ENCODE measurements at regions not wholly inside any gene's neighbourhood (a gene's known extent, or its start where the extent isn't known, plus 50 kb on each side); places are given as distances from the start of the nearest gene placed in this dataset.
"Not testable (repeated sequence)": the region's sequence is repeated elsewhere in the genome, so short reads cannot be mapped to it uniquely, and the experiment has no call there.

DNA sequence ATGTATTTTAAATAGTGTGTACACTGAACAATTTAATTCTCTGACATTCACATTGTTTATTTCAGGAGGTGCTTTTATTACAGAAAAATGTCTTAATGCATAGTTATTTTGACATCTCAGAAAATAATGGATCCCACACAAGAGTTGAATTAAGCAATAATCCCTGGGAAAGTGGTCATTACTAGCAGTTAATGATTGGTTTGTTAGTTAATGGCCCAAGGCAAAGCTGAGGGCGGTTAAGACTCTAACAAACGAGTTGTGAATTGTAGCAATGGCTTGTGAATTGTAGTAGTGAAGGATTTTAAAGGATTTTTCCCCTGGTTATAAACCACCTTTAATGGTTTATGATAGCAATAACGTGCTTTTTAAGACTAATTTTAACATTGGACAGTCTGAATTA is 1316.0 kb upstream of the GJE1 start:
- no peak for DNase-seq
- Mint-ChIP-seq H3K36me3 (no peaks in the 10 kb centered on the region), H3K27me3 (peaks cover 7% of the 10 kb centered on the region), H3K9me3 (no peaks in the 10 kb centered on the region), H3K27ac (no peak overlapping the region), H3K4me3 (no peak overlapping the region), H3K4me1 (peaks cover under 1% of the 10 kb centered on the region)

GRCh38 chr6:140812636-140813035 is 1320.1 kb upstream of the GJE1 start:
- Mint-ChIP-seq H3K4me1 (peaks cover 5% of the 10 kb centered on the region), H3K9me3 (no peaks in the 10 kb centered on the region), H3K27me3 (peaks cover 15% of the 10 kb centered on the region), H3K36me3 (peaks cover 3% of the 10 kb centered on the region), H3K27ac (no peak overlapping the region), H3K4me3 (no peak overlapping the region)
- no peak for DNase-seq

GRCh38 chr6:140811642-140812041 is 1321.1 kb upstream of the GJE1 start:
- Mint-ChIP-seq H3K27me3 (peaks cover 15% of the 10 kb centered on the region), H3K4me3 (no peak overlapping the region), H3K27ac (no peak overlapping the region), H3K4me1 (peaks cover 5% of the 10 kb centered on the region), H3K36me3 (peaks cover 3% of the 10 kb centered on the region), H3K9me3 (no peaks in the 10 kb centered on the region)
- no peak for DNase-seq

DNA sequence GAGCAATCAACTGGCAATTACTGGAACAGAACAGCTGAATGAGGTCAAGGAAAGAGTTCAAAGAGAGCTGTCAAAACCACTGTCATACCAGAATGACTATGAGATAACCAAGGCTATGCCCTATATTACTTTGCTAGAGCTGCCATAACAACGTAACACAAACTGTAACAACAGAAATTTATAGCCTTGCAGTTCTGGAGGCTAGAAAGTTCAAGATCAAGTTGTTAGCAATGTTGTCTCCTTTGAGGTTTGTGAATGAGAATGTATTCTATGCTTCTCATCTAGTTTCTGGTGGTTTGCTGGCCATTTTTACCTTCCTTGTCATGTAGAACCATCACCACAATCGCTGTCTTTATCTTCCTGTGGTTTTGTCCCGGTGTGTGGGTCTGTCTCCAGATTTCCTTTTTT is 1323.0 kb upstream of the GJE1 start:
- peaks cover 15% of the 10 kb centered on the region for H3K27me3 Mint-ChIP-seq
- no peak overlapping the region for H3K27ac Mint-ChIP-seq
- peaks cover 5% of the 10 kb centered on the region for H3K4me1 Mint-ChIP-seq
- H3K4me3 Mint-ChIP-seq = no peak overlapping the region
- peaks cover 3% of the 10 kb centered on the region for H3K36me3 Mint-ChIP-seq
- DNase-seq = no peak
- H3K9me3 Mint-ChIP-seq = no peaks in the 10 kb centered on the region

- DNase-seq = no peak
- H3K27me3 Mint-ChIP-seq = peaks cover 14% of the 10 kb centered on the region
- peaks cover 3% of the 10 kb centered on the region for H3K36me3 Mint-ChIP-seq
- H3K4me1 Mint-ChIP-seq = peaks cover 2% of the 10 kb centered on the region
- H3K27ac Mint-ChIP-seq = no peak overlapping the region
- no peak overlapping the region for H3K4me3 Mint-ChIP-seq
- H3K9me3 Mint-ChIP-seq = no peaks in the 10 kb centered on the region
These were observed 1326.3 kb upstream of the GJE1 start for GRCh38 chr6:140806431-140806830.

- peaks cover 1% of the 10 kb centered on the region for H3K9me3 Mint-ChIP-seq
- H3K27ac Mint-ChIP-seq = no peak overlapping the region
- no peak overlapping the region for H3K4me3 Mint-ChIP-seq
- no peaks in the 10 kb centered on the region for H3K36me3 Mint-ChIP-seq
- no peaks in the 10 kb centered on the region for H3K4me1 Mint-ChIP-seq
- no peak for DNase-seq
- H3K27me3 Mint-ChIP-seq = no peaks in the 10 kb centered on the region
These were observed 1338.2 kb upstream of the GJE1 start for GRCh38 chr6:140794544-140794943.

GRCh38 chr6:140790109-140790508 is 1342.6 kb upstream of the GJE1 start:
- no peak overlapping the region for H3K4me3 Mint-ChIP-seq
- no peaks in the 10 kb centered on the region for H3K4me1 Mint-ChIP-seq
- DNase-seq = no peak
- no peaks in the 10 kb centered on the region for H3K36me3 Mint-ChIP-seq
- no peak overlapping the region for H3K27ac Mint-ChIP-seq
- no peaks in the 10 kb centered on the region for H3K27me3 Mint-ChIP-seq
- H3K9me3 Mint-ChIP-seq = peaks cover 1% of the 10 kb centered on the region

DNA sequence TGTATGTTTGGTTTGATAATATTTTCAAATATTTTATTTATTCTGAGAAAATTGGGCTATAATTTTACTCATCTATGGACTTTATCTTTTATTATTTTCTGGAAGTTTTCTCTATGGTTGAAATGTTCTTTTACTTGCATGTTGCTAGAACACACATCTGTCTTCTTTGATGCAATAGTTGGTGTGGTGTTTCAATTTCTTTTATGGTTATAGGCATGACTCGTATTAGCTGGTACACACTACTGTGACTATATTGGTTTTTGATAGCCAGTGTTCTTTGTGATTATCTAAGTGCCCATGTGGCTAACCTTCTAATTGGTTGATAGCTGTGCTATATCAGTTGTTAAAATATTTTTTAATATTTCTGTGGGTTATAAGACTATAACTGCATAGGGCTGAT is 1343.3 kb upstream of the GJE1 start:
- Mint-ChIP-seq H3K36me3 (no peaks in the 10 kb centered on the region), H3K4me3 (no peak overlapping the region), H3K27me3 (no peaks in the 10 kb centered on the region), H3K27ac (no peak overlapping the region), H3K4me1 (no peaks in the 10 kb centered on the region), H3K9me3 (peaks cover 1% of the 10 kb centered on the region)
- no peak for DNase-seq

- DNase-seq = no peak
- Mint-ChIP-seq H3K9me3 (no peaks in the 10 kb centered on the region), H3K36me3 (no peaks in the 10 kb centered on the region), H3K27ac (no peak overlapping the region), H3K4me3 (no peak overlapping the region), H3K4me1 (no peaks in the 10 kb centered on the region), H3K27me3 (no peaks in the 10 kb centered on the region)
These were observed 1346.8 kb upstream of the GJE1 start for GRCh38 chr6:140785926-140786325.

DNA sequence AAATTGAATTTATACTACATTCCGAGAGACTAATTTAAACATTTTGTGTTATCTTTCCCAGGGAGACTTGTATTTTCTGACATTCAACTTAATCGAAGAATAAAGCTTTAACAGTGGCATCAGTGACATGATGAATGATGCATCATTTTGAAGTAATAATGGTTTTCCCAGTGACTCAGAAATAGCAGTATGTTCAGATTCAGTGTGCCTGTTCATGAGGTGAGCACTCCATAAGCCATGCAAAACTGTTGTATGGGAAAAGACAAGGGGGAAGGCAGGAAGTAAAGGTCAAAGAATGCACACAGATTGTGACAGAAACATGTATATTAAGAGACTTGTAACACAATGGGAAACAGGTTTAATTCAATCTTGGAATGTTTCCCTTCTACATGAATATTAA is 1348.2 kb upstream of the GJE1 start:
- no peak overlapping the region for H3K4me3 Mint-ChIP-seq
- DNase-seq = no peak
- H3K9me3 Mint-ChIP-seq = no peaks in the 10 kb centered on the region
- no peaks in the 10 kb centered on the region for H3K4me1 Mint-ChIP-seq
- H3K27me3 Mint-ChIP-seq = no peaks in the 10 kb centered on the region
- H3K27ac Mint-ChIP-seq = no peak overlapping the region
- no peaks in the 10 kb centered on the region for H3K36me3 Mint-ChIP-seq

- H3K27me3 Mint-ChIP-seq, H3K27ac Mint-ChIP-seq, H3K4me3 Mint-ChIP-seq, H3K9me3 Mint-ChIP-seq, H3K4me1 Mint-ChIP-seq, DNase-seq, H3K36me3 Mint-ChIP-seq: not testable (repeated sequence)
These were observed 1349.2 kb upstream of the GJE1 start for GRCh38 chr6:140783504-140783903.

DNA sequence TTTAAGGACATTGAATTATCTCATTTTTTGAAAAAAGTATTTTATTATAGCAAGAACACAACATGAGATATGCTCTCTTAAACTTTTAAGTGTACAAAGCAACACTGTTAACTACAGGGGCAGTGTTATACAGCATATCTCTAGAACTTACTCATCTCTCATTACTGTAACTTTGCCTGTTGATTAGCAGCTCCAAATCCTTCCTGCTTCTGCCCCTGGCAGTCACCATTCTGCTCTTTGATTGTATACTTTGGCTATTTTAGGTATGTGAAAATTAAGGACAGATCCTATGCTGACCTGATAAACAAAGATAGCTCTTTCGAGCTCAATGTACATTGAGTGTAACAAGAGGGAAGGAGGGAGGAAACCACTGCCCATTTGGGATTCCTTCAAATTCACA is 1349.8 kb upstream of the GJE1 start:
- Mint-ChIP-seq H3K36me3 (no peaks in the 10 kb centered on the region), H3K4me3 (no peak overlapping the region), H3K27ac (no peak overlapping the region), H3K9me3 (no peaks in the 10 kb centered on the region), H3K27me3 (no peaks in the 10 kb centered on the region), H3K4me1 (no peaks in the 10 kb centered on the region)
- DNase-seq = no peak

- Mint-ChIP-seq H3K9me3 (no peaks in the 10 kb centered on the region), H3K27me3 (no peaks in the 10 kb centered on the region), H3K36me3 (no peaks in the 10 kb centered on the region), H3K4me3 (no peak overlapping the region), H3K27ac (no peak overlapping the region), H3K4me1 (no peaks in the 10 kb centered on the region)
- no peak for DNase-seq
These were observed 1352.6 kb upstream of the GJE1 start for GRCh38 chr6:140779991-140780596.

DNA sequence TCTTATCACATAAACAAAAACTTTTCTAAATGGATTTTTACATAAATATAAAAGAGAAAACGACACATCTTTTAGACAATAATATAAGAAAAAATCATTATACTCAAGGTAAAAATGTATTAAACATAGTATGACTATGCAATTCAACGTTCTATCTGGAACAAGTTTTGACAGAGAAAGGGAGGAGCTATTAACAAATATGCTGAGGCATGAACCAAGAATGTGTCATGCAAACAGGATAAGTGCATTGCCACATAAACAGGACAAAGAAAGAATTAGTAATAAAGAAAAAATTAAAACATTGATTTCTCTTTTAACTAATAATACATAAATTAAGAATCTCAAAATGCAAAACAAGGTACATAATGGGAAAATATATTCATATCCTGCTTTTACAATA is 1353.4 kb upstream of the GJE1 start:
- peaks cover 3% of the 10 kb centered on the region for H3K27me3 Mint-ChIP-seq
- H3K4me3 Mint-ChIP-seq = no peak overlapping the region
- H3K36me3 Mint-ChIP-seq = no peaks in the 10 kb centered on the region
- H3K27ac Mint-ChIP-seq = no peak overlapping the region
- H3K4me1 Mint-ChIP-seq = no peaks in the 10 kb centered on the region
- no peaks in the 10 kb centered on the region for H3K9me3 Mint-ChIP-seq
- no peak for DNase-seq

GRCh38 chr6:140777780-140778179 is 1354.9 kb upstream of the GJE1 start:
- Mint-ChIP-seq H3K4me1 (peaks cover 4% of the 10 kb centered on the region), H3K36me3 (no peaks in the 10 kb centered on the region), H3K9me3 (no peaks in the 10 kb centered on the region), H3K27ac (no peak overlapping the region), H3K4me3 (no peak overlapping the region), H3K27me3 (peaks cover 8% of the 10 kb centered on the region)
- no peak for DNase-seq

GRCh38 chr6:140775061-140775460 is 1357.7 kb upstream of the GJE1 start:
- H3K4me1 Mint-ChIP-seq = peaks cover 4% of the 10 kb centered on the region
- H3K4me3 Mint-ChIP-seq = no peak overlapping the region
- DNase-seq = no peak
- peaks cover 4% of the 10 kb centered on the region for H3K9me3 Mint-ChIP-seq
- peaks cover 20% of the 10 kb centered on the region for H3K27me3 Mint-ChIP-seq
- no peak overlapping the region for H3K27ac Mint-ChIP-seq
- H3K36me3 Mint-ChIP-seq = no peaks in the 10 kb centered on the region

DNA sequence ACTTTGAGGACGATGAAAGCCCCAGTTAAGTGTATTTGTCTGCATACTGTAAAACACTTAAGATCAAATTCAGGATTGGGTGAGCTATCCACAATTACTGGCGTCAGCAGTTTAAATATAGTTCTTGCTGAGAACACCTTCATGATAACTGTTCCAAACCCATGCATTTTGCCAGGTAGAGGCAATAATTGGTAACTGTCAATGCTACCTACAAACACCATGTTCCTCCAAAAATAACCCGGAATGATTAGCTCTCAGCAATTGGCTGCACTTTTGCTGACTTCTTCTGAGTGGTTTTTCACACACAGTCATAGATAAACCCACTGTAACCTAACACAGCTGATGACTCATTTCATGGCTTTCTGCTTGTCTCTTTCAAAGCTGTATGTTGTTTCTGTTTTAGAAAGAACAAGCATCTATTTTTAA is 1358.6 kb upstream of the GJE1 start:
- H3K9me3 Mint-ChIP-seq = peaks cover 4% of the 10 kb centered on the region
- H3K36me3 Mint-ChIP-seq = no peaks in the 10 kb centered on the region
- no peak overlapping the region for H3K4me3 Mint-ChIP-seq
- no peak for DNase-seq
- H3K4me1 Mint-ChIP-seq = peaks cover 4% of the 10 kb centered on the region
- H3K27me3 Mint-ChIP-seq = peaks cover 20% of the 10 kb centered on the region
- H3K27ac Mint-ChIP-seq = no peak overlapping the region
